OCI-LY1 (cell line): ENCODE measurements at regions not wholly inside any gene's neighbourhood (a gene's known extent, or its start where the extent isn't known, plus 50 kb on each side); places are given as distances from the start of the nearest gene placed in this dataset.

Experiments used
- H2AFZ ChIP-seq: fragments of 200-600 bp; sonication (generic), shearing (Covaris generic); 2 replicates; pipeline ENCODE4 v1.6.0; 2014; ENCODE audit warnings: antibody characterized with exemption, mild to moderate bottlenecking, low read length
- H3F3A ChIP-seq: fragments of 200-600 bp; sonication (generic), shearing (Covaris generic); 2 replicates; pipeline ENCODE4 v1.6.0; 2014; ENCODE audit warnings: mild to moderate bottlenecking, antibody characterized with exemption, low read length, moderate library complexity; ENCODE audit not compliant: insufficient read depth
- H3K27ac ChIP-seq: fragments of 200-600 bp; sonication (generic); 2 replicates; pipeline ENCODE4 v1.5.1; 2014; ENCODE audit warnings: low read length, mixed run types, mild to moderate bottlenecking, low read depth; ENCODE audit not compliant: poor library complexity, severe bottlenecking
- H3K27me3 ChIP-seq: fragments of 200-600 bp; sonication (generic); 2 replicates; pipeline ENCODE4 v1.6.0; 2014; ENCODE audit warnings: antibody characterized with exemption, mild to moderate bottlenecking, low read length, moderate library complexity; ENCODE audit not compliant: insufficient read depth
- H3K36me3 ChIP-seq: fragments of 200-600 bp; sonication (generic); 2 replicates; pipeline ENCODE4 v1.6.1; 2014; ENCODE audit warnings: mild to moderate bottlenecking, antibody characterized with exemption, low read length, moderate library complexity, mixed read lengths; ENCODE audit not compliant: insufficient read depth
- H3K4me1 ChIP-seq: fragments of 200-600 bp; sonication (generic); 2 replicates; pipeline ENCODE4 v1.5.1; 2014; ENCODE audit warnings: mild to moderate bottlenecking, low read length, moderate library complexity; ENCODE audit not compliant: insufficient read depth, severe bottlenecking
- H3K4me2 ChIP-seq: fragments of 200-600 bp; sonication (generic), shearing (Covaris generic); 2 replicates; pipeline ENCODE4 v1.6.1; 2014; ENCODE audit warnings: low read length
- H3K4me3 ChIP-seq: fragments of 200-600 bp; sonication (generic); 2 replicates; pipeline ENCODE4 v1.5.1; 2014; ENCODE audit warnings: low read length, low read depth, mild to moderate bottlenecking, mixed read lengths; ENCODE audit not compliant: poor library complexity, severe bottlenecking
- H3K79me2 ChIP-seq: fragments of 200-600 bp; shearing (Covaris generic); 2 replicates; pipeline ENCODE4 v1.6.1; 2016; ENCODE audit warnings: mixed run types, low read length, mixed read lengths; ENCODE audit not compliant: insufficient read depth
- H3K9ac ChIP-seq: fragments of 200-600 bp; sonication (generic), shearing (Covaris generic); 2 replicates; pipeline ENCODE4 v1.6.1; 2014; ENCODE audit warnings: mild to moderate bottlenecking, low read length, mixed read lengths
- H3K9me2 ChIP-seq: fragments of 200-600 bp; sonication (generic), shearing (Covaris generic); 2 replicates; pipeline ENCODE4 v1.6.1; 2014; ENCODE audit warnings: low read depth, mild to moderate bottlenecking, low read length, mixed read lengths
- H3K9me3 ChIP-seq: fragments of 200-600 bp; shearing (Covaris generic); 2 replicates; pipeline ENCODE4 v1.6.1; 2014; ENCODE audit warnings: low read length, mixed read lengths
- H4K20me1 ChIP-seq: fragments of 200-600 bp; sonication (generic), shearing (Covaris generic); 2 replicates; pipeline ENCODE4 v1.6.0; 2016; ENCODE audit warnings: mild to moderate bottlenecking, low read length; ENCODE audit not compliant: insufficient read depth
- EZH2 ChIP-seq: fragments of 200-600 bp; sonication (generic), shearing (Covaris generic); IDR thresholded peaks from 2 replicates; pipeline ENCODE4 v1.8.0; 2017; ENCODE audit warnings: borderline replicate concordance, mixed run types, mild to moderate bottlenecking, antibody characterized with exemption, low read length, moderate library complexity, mixed read lengths
- TF ChIP-seq, protein P1 (sequence below): fragments of 200-600 bp; sonication (generic), shearing (Covaris generic); IDR thresholded peaks from 2 replicates; pipeline ENCODE4 v1.5.1; 2017; ENCODE audit warnings: mild to moderate bottlenecking, antibody characterized with exemption, low read length, moderate library complexity, mixed read lengths

DNA sequence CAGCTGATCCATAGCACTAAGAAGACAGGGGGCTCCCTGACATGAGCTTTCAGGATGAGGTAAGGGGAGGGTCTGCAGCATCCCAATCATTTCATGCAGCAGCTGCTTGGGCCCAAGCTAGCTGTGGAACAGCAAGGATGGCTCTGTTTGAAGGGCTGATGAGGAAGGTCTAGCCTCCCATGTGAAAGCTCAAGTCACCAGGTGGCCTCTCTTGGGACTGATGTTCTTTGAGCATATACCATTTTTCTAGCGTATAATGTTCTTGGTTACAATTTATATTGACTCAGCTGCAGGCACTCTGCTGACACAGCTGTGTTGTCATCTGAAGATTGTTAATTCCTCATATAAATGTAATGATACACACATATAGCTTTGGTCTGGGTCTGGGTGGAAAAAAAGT lies 87.0 kb downstream of the CD200R1L start:
- Histone ChIP-seq H3K9me3 (no peaks in the 10 kb centered on the region), H3K36me3 (no peaks in the 10 kb centered on the region), H3K27ac (no peak overlapping the region), H3F3A (no peaks in the 10 kb centered on the region), H2AFZ (no peak overlapping the region), H3K79me2 (no peaks in the 10 kb centered on the region), H3K9ac (no peak overlapping the region), H3K27me3 (no peaks in the 10 kb centered on the region), H3K4me3 (no peak overlapping the region), H3K4me1 (no peaks in the 10 kb centered on the region), H3K4me2 (no peak overlapping the region), H3K9me2 (no peaks in the 10 kb centered on the region), H4K20me1 (no peaks in the 10 kb centered on the region)
- TF ChIP-seq, protein P1, sequence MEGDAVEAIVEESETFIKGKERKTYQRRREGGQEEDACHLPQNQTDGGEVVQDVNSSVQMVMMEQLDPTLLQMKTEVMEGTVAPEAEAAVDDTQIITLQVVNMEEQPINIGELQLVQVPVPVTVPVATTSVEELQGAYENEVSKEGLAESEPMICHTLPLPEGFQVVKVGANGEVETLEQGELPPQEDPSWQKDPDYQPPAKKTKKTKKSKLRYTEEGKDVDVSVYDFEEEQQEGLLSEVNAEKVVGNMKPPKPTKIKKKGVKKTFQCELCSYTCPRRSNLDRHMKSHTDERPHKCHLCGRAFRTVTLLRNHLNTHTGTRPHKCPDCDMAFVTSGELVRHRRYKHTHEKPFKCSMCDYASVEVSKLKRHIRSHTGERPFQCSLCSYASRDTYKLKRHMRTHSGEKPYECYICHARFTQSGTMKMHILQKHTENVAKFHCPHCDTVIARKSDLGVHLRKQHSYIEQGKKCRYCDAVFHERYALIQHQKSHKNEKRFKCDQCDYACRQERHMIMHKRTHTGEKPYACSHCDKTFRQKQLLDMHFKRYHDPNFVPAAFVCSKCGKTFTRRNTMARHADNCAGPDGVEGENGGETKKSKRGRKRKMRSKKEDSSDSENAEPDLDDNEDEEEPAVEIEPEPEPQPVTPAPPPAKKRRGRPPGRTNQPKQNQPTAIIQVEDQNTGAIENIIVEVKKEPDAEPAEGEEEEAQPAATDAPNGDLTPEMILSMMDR = no peak
- no peak for TF ChIP-seq EZH2

DNA sequence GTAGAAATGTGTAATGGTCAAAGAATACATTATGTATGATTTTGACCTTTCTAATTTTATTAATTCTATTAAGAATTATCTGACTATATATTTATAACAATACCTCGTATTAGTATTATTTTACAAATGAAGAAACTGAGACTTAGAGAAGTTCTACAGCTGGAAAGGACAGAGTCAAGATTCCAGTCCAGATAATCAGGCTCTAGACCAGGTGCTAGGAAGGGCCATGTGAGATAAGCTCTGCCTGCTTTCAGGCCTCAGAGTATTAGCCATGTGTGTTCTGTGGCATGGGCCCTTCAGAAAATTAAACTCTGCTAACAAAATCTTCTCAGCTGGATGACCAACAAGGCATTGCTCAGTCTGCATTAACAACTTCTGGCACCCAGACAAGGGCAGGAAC lies 87.5 kb downstream of the CD200R1L start:
- Histone ChIP-seq H3K4me1 (no peaks in the 10 kb centered on the region), H3K4me3 (no peak overlapping the region), H3K4me2 (no peak overlapping the region), H3K27ac (no peak overlapping the region), H3K27me3 (no peaks in the 10 kb centered on the region), H3K79me2 (no peaks in the 10 kb centered on the region), H3K9me3 (no peaks in the 10 kb centered on the region), H2AFZ (no peak overlapping the region), H3K36me3 (no peaks in the 10 kb centered on the region), H3K9me2 (no peaks in the 10 kb centered on the region), H3K9ac (no peak overlapping the region), H4K20me1 (no peaks in the 10 kb centered on the region), H3F3A (no peaks in the 10 kb centered on the region)
- TF ChIP-seq EZH2 = no peak
- TF ChIP-seq, protein P1 = no peak

DNA sequence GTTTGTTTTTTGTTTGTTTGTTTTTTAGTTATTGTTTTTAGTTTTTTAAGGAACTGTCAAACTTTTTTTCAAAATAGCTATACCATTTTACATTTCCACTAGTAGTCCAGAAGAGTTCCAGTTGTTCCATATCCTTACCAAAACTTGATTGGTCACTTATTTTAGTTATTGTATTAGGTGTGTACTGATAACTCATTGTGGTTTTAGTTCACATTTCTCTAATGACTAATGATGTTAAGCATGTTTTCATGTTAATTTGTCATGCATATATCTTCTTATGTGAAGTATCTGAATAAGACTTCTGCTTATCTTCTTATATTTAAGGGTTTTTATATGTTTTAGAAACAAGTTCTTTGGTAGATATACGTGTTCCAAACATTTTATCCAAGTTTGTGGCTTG lies 89.5 kb downstream of the CD200R1L start:
- no peak overlapping the region for H3K4me2 ChIP-seq
- no peaks in the 10 kb centered on the region for H3K36me3 ChIP-seq
- H3K4me3 ChIP-seq = no peak overlapping the region
- TF ChIP-seq, protein P1 = no peak
- no peak for TF ChIP-seq EZH2
- H3K9me3 ChIP-seq = no peaks in the 10 kb centered on the region
- no peaks in the 10 kb centered on the region for H3K9me2 ChIP-seq
- H3K79me2 ChIP-seq = no peaks in the 10 kb centered on the region
- H3K27me3 ChIP-seq = no peaks in the 10 kb centered on the region
- H4K20me1 ChIP-seq = no peaks in the 10 kb centered on the region
- no peak overlapping the region for H2AFZ ChIP-seq
- H3K9ac ChIP-seq = no peak overlapping the region
- H3K27ac ChIP-seq = no peak overlapping the region
- no peaks in the 10 kb centered on the region for H3K4me1 ChIP-seq
- no peaks in the 10 kb centered on the region for H3F3A ChIP-seq
